Activated CD4-positive, alpha-beta T cell treated with anti-CD3 and anti-CD28 coated beads for 48 hours (primary cell): ENCODE measurements at regions not wholly inside any gene's neighbourhood (a gene's known extent, or its start where the extent isn't known, plus 50 kb on each side); places are given as distances from the start of the nearest gene placed in this dataset.
A peak's percentile ranks its signal among the peaks of the same experiment; 100 is the strongest.

ENCODE experiments used
- DNase-seq: peaks from one replicate; pipeline ENCODE4 v3.0.0-alpha.2; 2020

- DNase-seq: peak; percentile 93
Observed at GRCh38 chr6:30396833-30397479, 52.0 kb downstream of the RPP21 start.

DNA sequence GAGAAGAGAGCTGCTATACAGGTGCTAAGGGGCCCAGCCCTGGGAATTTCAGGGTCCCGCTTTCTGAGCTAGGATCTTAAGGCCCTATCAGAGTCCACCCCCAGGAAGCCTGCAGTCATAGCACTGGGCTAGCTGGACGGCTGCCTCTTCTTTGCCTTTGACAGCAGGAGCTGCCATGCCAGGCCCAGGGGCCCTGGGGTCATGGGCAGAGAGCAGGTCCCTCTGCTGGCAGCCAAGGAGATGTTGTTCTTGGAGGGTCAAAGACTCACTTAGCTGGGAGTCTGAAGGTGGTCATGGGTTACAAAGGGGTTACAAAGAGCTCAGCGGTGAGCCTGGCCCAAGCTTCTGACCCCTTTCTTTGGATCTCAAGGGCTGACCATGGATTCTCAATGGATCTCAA is 52.7 kb downstream of the RPP21 start:
- DNase-seq: no peak

DNA sequence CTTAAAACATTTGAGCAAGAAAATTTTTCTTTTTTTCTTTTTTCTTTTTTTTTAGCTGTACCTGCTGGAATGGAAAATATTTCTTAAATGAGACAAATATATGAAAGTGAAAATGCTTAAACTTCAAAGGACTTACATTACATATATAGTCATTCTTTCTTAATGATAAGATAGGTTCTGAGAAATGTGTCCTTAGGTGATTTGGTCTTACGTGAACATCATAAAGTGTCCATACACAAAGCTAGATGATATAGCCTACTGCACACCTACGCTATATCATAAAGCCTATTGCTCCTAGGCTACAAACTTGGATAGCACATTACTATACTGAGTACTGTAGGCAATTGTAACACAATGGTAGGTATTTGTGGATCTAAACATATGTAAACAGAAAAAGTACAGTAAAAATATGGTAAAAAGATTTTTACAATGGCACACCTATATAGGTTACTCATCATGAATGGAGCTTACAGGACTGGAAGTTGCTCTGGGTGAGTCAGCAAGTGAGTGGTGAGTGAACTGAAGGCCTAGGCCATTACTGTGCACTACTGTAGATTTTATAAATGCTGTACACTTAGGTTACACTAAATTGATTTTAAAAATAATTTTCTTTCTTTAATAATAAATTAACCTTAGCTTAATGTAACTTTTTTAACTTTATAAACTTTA is 54.6 kb downstream of the RPP21 start:
- peak; percentile 20 for DNase-seq

DNA sequence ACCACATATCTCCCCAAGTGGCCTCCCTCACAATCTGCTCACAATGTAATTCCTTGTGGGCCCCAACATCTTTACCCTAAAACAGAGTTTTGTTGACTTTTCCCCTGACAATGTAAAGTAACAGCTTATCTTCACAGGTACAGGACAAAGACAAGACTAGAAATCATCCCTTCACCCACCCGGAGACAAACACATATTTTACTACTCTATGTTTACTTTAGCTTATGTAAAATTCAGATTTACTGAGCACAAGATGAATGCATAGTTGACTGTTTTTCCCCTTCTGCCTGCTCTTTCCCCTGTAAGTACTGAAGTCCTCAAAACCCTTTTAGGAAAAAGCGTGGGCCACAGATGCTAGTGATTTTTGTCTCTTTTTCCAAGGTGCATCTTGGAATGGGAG is 61.0 kb downstream of the RPP21 start:
- no peak for DNase-seq

- no peak for DNase-seq
Observed at GRCh38 chr6:30409184-30409583, 64.2 kb downstream of the RPP21 start.

- peak; percentile 74 for DNase-seq
Observed at GRCh38 chr6:30411515-30412207, 66.7 kb downstream of the RPP21 start.

- DNase-seq: no peak
Observed at GRCh38 chr6:30418448-30418847, 70.9 kb upstream of the HLA-E start.

DNA sequence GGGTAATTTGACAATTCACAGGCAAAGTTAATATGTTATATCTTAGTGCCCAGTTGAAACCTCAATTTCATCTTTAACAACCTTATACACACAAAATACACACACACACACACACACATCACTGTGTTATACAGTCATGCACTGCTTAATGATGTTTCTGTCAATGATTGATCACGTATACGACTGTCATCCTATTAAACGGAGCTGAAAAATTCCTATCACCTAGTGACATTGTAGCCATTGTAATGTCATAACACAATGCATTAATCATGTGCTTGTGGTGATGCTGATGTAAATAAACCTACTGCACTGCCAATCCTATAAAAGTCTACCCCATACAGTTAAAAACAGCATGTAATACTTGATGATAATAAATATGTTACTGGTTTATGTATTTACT is 64.8 kb upstream of the HLA-E start:
- DNase-seq: no peak
